HG03342 (cell line): ENCODE measurements at regions not wholly inside any gene's neighbourhood (a gene's known extent, or its start where the extent isn't known, plus 50 kb on each side); places are given as distances from the start of the nearest gene placed in this dataset.
A peak's percentile ranks its signal among the peaks of the same experiment; 100 is the strongest.

Source experiments
- ATAC-seq: cut with Tn5 transposase; IDR thresholded peaks from one replicate; pipeline ENCODE4 v1.9.1; 2021; ENCODE audit warnings: mild to moderate bottlenecking, moderate library complexity; ENCODE audit not compliant: unreplicated experiment

DNA sequence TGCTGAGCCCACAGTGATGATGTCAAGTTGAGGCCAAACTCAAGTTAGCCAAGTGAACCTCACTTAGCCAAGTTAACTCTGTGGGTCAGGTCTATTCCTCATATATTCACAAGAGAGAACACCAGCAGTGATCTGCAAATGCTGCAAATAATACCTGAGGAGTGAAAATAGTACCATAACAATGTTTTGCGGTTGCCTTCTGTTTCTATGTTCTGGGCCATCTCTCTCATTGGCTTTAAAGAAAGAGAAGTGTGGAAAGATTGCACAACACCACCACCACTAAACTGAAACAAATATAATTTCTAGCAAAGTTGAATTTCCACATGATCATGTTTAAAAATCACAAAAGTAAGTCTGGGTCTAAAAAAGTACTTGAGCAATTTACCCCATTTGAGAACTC, 211.1 kb upstream of the GALNT5 start:
- no peak for ATAC-seq

DNA sequence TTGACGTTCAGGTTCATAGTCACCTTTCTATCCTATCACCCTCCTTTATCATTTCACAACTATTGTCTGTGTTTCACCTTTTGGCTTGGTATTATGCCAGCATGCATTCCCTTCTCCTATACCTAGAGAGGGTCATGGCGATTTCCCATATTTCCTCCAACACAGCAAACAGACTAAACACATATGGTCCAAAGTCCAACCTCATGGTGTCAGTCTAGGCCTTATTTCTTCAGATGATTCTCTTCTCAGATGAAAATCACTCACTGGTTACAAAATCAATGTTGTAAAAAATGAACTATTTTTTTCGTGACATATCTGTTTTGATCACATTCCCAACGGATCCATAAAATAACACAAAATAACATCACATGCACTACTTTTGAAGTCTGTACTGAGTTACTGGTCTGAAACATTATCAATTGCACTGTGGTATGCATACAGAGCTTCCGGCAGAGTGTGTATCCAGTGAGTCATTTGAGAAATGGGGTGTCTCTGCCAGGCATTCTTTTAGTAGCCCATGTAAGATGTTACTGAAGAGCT, 204.8 kb upstream of the GALNT5 start:
- ATAC-seq = no peak

DNA sequence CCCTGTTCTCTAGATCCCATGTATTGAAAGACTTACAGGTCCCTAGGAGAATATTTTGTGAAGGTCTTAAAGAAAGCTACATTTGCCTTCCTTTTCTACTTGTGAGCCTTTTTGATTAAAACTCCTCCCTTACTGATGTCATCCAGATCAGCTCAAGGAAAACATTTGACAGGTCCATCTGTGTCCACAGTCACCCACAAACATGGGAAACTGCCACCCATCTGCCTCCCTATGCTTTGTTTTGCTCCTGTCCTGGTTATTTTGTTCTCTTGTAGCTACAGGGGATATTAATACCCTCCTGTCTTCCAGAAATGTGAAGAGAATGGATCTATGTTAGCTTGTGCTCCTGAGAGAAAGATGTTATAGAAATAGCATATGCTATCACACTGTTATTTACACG, 203.6 kb upstream of the GALNT5 start:
- no peak for ATAC-seq

DNA sequence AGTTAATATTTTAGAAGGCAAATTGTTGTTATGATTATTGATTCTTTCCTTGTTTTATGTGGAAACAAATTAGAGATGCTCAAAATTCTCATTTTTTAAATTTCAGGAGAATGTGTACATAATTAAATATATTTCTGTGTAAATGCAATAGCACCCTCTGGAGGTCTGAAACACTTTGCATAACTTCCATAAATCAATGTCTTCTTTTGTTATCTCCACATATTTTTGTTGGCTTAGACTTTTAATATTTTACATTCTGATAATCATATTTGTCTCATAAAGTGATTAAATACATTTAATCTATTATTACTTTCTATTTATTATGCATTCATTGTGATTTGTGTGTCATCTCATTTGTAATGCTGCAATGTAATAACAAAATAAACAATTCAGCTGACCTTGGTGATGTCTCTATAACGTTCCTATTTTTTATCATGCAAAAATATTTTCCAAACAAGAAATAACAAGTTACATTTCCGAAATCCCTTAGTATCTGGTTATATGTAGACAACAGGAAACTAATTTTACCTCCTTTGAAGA, 201.8 kb upstream of the GALNT5 start:
- no peak for ATAC-seq

DNA sequence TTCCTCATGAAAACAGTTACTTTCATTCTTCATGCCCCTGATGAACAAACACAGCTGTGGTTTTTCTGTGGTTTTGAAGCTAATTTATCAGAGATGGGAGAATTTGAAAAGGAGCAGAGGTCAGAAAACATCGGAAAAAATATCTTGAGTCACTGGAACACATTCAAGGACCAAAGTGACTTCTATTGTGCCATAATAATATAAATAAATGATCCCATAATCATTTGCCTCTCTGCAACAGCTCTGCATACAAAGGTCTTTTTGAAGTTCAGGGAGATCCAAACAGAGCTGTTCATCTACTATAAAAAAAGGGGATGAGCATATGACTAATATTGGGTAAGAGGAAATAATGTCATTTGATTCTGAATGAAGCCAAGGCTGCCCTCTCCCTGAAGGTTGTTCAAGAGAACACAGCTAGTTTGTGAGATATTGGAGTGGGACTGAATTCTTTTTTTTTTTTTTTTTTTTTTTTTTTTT, 201.3 kb upstream of the GALNT5 start:
- ATAC-seq = no peak

DNA sequence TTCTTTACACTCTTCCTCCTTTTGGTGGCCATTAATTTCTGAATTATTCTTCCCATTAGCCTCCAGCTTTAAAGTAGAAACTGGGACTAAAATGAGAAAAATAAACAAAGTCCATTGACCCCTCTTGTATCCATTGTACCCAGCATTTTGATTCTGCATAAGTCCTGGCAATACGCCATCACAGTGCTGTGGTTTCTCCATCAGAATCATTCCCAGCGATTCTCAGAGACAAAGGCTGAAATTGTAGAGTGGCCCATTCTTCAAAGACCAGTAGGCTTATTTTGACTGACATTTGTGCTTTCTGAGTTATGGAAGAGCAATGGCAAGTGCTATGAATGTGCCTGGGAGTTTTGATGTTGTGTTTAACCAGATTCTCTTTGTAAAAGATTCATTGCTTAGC, 199.3 kb upstream of the GALNT5 start:
- no peak for ATAC-seq

DNA sequence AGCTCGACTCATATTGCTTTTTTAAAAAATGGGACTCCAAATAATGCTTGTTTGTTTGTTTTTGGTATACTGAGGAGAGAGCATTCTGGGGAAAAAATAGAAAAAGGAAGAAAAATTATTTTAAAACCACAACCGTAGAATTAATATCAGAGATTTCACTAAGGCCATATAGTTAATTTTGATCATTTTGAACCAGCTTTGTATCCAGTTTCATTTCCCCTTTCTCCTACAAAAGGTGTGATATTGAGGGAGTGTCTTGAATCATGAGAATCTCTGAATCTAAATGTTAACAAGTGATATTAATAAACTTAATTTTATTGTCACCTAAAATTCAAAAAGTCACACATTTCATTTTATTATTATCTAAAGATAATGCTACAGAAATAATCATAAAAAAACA, 198.5 kb upstream of the GALNT5 start:
- peak; percentile 36 for ATAC-seq

DNA sequence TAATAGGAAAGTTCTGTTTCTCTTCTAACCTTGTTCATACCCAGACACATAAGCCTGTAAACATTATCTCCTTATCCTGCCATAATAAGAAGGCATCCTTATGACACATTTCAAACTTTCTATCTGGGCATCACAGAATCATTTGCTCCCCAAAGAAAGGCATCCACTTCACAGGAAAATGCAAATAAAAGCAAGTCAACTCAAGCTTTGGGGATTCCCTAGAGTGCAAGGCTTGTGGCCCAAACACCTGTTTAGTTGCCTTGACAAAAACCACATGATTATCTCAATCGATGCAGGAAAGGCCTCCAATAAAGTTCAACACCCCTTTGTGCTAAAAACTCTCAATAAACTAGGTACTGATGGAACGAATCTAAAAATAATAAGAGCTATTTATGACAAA, 195.7 kb upstream of the GALNT5 start:
- peak; percentile 94 for ATAC-seq

DNA sequence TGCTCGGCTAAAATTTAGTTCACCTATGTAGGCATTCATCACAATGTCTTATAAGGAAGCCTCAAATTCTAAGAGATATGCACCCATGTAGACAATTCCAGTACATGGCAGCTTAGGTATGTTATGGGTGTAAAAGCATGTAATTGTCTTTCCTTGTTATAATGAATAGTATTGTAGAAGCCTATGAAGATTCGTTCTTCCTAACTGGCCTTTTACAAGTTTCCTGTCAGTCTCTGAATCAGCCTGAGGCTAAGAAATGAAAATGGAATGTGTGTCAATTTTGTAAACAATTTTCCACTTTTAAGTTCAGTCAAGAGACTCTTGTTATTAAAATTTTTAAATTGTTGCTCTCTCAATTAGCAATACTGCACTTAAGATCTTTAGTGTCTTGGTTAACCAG, 189.9 kb upstream of the GALNT5 start:
- no peak for ATAC-seq

DNA sequence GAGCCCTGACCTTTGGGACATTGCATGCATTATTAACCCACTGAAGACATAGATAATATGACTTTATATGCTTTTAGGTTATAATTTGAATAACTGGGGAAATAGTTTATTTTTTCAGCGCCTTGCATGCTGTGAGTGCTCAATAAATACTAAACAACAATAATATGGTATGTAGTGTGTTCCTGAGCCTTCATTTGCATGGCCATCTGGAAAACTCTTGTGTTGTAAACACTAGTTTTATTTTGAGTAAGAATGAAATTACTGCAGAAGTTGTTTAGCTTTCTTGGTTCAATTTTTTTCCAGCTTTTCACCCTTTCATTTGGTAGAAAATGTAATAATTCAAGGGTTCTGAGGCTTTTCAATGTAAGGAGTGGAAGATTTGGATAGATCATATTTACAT, 189.3 kb upstream of the GALNT5 start:
- ATAC-seq = no peak

DNA sequence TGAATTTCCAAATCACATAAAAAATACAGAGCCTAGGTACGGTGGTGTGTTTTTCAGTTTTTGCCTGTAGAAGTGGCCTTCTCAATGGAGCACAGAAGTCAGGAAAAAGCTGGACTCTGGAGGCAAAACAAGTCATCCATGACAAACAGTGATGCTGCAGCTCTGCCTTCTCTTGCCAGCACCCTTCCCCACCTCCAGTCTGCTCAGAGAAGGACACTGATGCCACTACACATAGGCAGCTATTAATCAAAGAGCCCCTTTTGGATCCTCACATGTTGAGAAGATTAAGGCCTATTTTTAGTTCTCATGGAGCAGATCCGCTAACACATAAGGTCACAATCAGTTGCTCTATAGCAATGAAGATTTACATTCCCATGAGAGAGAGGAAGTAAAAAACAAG, 181.6 kb upstream of the GALNT5 start:
- ATAC-seq = no peak

DNA sequence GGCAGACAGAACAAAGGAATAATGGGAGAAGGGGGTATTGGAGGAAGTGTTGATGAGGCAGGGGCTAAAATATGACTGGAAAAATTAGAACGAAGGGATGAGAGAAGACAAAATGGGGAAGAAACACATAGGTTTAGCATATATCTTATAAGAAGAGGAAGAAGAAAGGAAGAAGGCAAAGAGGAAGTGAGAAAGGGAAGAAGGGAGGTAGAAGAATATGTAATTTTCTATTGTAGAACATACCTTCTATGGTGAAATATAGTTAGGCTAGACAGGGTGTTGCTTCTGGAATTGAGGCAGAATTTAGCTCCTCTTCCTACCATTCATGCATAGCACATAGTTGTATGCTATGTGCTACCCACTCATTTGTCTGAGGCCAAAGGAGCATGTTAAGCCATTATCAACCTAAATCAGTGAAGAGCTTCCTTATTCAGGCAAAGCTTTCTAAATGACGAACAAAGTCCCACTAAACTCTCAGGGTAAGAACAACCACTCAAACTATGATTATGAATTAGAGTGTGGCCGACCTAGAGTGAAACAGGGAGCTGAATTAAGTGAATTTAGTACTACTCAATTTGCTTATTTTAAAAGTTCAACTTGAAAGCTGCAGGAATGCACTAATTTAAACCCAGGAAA, 180.9 kb upstream of the GALNT5 start:
- ATAC-seq = no peak

DNA sequence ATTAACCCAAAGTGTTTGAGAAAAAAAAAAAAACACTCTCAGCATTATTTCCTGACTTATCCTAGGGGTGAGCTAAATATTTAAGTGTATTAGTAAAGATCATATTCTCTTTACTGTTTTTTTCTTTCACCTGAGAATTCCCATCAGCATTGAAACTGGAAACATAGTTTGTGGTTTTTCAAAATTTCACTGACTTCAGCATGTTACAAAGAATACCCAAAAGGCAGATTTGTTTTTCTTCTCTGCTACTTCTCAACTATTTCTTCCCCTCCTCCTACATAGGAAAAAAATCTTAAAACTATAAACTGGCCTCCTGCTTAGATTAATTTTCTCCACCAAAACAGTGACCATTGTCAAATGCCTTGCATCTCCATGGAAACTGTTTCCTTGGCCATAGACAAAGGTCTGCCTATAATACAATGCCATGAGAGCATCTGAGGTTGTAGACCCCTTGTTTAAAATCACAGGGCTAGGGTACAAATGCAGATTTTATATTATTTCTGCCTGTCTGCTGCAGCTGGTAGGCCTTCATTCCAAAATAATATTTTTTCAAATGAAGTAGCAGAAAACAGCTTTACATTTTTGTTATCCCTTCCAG, 179.7 kb upstream of the GALNT5 start:
- ATAC-seq = no peak

DNA sequence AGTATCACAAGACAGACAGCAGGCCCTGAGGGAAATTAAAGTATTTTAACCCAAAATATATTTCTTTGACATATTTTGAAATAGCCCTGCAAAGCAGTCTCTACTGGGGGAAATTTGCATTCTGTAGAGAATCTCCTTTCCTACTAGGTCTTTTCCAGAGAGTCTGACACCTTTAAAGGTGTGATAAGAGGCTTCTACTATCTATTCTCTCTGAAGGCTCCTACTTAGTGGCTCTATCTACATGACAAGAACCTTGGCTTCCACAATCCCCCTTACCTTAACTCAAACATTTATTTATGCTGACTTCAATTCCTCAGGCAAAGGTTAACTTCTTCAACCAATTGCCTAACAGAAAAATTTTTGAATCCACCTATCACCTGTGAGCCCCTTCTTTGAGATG, 174.6 kb upstream of the GALNT5 start:
- no peak for ATAC-seq

DNA sequence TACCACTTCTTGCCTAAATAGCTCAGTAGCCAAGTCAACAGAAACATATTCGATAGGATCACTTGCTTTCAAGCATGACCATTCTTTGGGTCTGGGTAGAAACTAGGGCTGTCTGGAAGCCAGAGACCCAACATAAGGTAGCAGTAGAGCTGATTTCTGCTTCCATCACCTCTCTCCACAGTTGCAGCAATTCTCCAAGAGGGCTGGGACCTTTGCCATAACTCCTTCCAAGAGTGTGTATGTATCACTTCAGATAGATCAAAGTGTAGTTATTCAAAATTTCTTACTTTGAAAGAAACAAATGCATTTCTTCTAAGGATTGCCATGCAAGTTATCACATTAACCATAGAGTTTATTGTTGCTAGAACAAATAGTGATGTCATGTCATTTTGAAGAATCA, 172.0 kb upstream of the GALNT5 start:
- ATAC-seq = no peak

DNA sequence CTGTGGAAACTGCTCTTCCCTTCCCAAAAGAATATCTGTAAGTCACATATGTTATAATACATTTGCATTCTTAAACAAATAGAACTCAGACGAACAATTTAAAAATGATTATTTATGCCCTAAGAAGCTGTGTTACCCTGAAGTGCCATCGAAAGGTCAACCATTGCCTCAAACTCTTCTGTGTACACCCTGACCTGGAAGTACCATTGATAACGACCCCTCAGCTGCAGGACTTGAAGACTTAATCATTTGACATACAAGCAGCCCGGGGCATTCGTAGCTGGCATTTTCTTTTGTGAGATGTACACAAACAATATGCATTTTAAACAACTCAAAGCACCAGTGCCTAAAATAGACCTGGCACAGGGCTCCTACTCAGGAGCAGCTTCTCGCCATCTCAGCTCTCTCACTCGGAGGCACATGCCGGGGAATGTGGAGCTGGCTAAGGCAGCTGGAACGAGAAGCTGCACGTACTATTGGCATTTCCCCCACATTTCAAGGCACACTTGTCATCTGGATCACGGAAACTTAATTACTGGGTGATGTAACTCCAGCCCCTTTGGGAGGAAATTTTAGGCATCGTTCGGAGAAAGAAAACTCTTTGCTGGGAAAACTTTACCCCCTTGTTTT, 170.0 kb upstream of the GALNT5 start:
- no peak for ATAC-seq

DNA sequence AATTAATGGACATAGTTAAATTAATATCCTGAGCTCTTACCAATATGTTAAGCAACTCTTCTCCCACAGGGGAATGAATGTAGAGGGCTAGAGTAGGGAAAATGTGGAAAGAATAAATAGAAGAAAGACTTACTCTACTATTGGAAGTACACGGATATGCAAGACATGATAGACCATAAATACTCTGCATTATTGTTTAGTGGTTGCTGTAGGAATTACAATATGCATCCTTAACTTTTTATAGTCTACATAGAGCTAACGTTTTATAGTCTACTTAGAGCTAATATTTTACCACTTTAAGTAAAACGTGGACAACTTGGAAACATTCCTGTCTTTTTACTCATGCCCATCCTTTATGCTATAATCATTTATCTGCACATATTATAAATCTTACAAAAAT, 163.8 kb upstream of the GALNT5 start:
- no peak for ATAC-seq

DNA sequence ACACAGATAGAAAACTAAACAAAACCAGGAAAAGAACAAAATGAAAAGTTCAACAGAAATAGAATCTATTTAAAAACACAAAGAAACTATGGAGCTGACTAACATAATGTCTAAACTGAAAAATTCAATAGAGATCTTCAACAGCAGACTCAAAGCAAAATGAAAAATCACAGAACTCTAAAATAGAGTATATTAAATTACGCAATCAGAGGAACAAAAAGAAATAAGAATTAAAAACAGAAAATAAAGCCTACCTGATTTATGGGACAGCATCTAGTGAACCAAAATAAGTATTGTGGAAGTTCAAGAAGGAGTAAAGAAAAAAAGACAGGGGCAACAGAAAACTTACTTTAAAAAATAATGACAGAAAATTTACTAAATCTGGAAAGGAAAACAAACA, 152.1 kb upstream of the GALNT5 start:
- no peak for ATAC-seq

DNA sequence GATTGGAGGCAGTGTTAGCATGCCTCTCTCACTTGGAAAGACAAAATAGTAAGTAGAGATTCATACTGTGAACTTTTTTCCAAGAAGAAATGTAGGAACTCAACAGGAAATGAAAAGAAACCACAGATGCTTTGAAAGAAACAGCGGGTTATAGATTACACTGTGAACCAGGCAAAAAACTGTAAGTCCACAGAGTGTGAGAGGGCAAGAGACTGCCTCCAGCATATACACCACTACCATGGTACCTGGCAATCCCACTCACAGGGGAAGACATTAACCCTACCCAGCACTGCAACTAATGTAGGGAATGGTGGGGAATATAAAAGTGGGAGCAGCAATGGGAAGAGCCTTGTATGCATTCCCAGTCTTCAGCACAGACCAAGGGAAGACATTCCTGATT, 150.6 kb upstream of the GALNT5 start:
- no peak for ATAC-seq

DNA sequence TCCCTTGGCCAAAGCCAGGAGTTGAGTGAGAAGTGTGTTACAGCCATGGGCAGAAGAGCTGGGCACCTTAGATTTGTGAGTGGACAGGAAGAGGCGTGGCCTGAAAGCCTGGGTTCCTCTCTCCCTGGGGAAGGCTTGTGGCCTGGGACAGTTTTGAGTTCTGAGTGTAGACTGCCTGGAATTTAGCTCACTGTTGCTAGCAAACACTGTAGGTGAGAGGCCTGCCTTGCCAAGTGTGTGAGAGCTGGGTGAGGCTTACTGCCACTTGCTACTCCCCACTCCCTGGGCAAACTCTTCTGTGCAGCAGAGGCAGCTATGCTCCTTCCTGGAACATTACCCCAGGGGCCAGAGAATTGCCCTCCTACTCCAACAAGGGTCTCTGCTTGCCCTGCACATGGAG, 150.0 kb upstream of the GALNT5 start:
- no peak for ATAC-seq

DNA sequence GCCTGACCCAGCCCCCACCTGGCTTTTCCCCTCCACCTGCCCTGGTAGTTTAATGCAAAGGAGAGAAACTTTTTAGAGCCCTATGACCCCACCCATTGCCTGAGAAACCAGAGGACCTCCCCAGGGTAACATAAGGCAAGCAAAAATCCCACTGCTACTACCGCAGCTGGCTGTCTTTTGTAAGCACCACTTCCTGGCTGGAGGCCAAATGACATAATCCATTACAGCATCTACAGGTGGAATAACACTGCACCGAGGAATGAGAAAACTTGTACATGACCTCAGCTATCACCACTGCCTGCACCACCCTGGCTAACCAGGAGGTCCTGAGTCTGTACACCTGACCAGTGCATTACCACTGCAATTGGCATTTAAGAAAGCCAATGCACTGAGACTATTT, 149.6 kb upstream of the GALNT5 start:
- ATAC-seq = no peak

DNA sequence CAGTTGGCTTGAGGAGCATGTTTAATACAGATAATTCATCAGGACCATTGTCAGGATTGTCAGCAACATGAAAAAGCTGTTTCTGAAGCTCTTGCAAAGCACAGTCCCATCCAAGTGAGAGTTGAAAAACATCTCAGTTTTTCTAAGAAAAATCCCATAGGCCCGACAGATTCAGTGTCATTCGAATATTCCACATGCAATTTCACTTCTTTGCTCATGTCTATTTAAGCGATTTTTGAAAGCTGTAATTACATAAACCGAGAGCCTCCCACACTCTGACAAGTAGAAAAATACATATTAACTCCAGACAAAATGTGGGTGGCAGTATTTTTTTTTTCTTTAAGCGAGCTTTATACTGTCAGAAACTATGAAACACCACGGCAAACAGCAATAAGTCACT, 134.7 kb upstream of the GALNT5 start:
- no peak for ATAC-seq
